OCI-LY3 (cell line): ENCODE measurements at regions not wholly inside any gene's neighbourhood (a gene's known extent, or its start where the extent isn't known, plus 50 kb on each side); places are given as distances from the start of the nearest gene placed in this dataset.

Experiments used
- CTCF ChIP-seq: fragments of 200-600, 300-600 bp; sonication (generic); IDR thresholded peaks from 2 replicates; pipeline ENCODE4 v1.5.1; 2014; ENCODE audit warnings: antibody characterized with exemption, low read length, low read depth
- EZH2phosphoT487 ChIP-seq: fragments of 200-600 bp; shearing (Covaris generic); IDR thresholded peaks from 2 replicates; pipeline ENCODE4 v1.6.1; 2018; ENCODE audit warnings: antibody characterized with exemption, mixed run types, low read depth

GRCh38 chr2:84194181-84194580, 264.9 kb downstream of the SUCLG1 start:
- TF ChIP-seq CTCF (no peak), EZH2phosphoT487 (no peak)
